ENCODE measurements at regions not wholly inside any gene's neighbourhood (a gene's known extent, or its start where the extent isn't known, plus 50 kb on each side); places are given as distances from the start of the nearest gene placed in this dataset.

GRCh38 chr6:56347526-56347925 is 100.1 kb upstream of the COL21A1 start:
- DNase-seq (ENCODE audit: low read depth in 2 of 2) = no peak

- DNase-seq (ENCODE audit: low read depth in 2 of 2) = no peak
Observed at GRCh38 chr6:56346958-56347357, 99.6 kb upstream of the COL21A1 start.

DNA sequence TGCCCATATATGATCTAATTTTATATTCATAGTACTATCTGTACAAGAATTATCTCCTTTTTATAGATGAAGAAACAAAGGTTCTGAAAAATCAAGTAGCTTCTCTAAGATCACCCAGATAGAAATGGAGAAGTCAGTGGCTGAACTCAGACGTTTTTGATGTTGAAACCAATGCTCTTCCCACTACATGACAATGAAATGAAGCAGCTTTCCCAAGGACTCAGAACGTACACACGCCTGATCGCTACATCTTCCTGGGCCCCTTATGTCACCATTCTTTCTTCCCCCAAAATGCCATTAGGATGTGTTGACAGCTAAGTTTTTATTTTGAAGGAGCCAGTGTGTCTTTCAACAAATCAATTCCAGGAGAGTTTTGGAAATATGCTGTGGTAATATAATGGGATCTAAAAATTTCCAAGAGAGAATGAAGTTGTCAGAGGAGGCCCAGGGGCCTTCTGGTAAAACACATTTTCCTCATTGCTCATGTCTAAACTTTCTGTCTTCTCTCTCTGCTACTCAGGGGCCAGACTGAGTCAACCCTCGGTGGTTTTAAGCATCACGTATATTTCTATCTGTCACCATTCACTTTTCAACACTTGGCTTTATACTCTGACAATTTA is 98.1 kb upstream of the COL21A1 start:
- DNase-seq (ENCODE audit: low read depth in 2 of 2) = no peak

GRCh38 chr6:56343295-56343694 is 95.9 kb upstream of the COL21A1 start:
- no peak for DNase-seq (ENCODE audit: low read depth in 2 of 2)

- no peak for DNase-seq (ENCODE audit: low read depth in 2 of 2)
Observed at GRCh38 chr6:56339524-56339923, 92.1 kb upstream of the COL21A1 start.

- peak; percentile 53 to 72 for DNase-seq (ENCODE audit: low read depth in 2 of 2)
Observed at GRCh38 chr6:56335726-56336125, 88.3 kb upstream of the COL21A1 start.

- peak; percentile 47 to 76 for DNase-seq (ENCODE audit: low read depth in 2 of 2)
Observed at GRCh38 chr6:56334937-56335336, 87.6 kb upstream of the COL21A1 start.

DNA sequence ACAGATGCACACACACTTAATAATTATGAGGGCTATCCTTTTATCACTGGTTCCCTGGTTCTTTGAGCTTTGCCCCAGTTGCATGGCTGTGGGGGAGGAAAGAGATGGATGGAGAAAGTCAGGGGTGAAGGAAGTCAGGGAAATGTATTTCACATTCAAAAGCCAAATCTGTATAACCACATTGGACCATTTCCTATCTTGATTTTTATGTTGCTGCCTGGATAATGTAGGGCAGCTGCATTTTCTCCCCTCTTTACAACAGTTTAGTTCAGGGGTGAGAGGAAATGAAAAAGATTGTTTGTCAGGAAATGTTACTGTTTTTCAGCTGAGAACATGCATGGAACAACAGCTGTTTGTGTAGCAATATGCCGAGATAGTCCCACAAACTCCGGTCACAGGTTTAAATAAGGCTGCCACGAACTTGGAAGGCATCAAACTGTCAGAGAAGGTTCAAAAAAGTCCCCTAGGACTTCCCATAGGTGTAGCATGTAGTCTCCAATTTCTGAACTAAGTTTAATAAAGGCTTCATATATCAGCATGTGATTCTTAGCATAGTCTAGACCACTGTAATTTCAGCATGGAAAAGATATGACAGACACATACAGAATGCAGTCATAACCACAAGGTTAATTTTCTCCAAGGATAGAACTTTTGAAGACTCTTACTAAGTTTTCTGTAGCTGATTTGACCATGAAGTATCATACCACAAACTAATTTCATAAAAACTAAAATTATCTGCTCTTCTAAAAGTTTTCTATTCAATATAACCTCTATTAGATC is 82.1 kb upstream of the COL21A1 start:
- DNase-seq (ENCODE audit: low read depth in 2 of 2) = peak; percentile 87 to 97

GRCh38 chr6:56328728-56329090 is 81.3 kb upstream of the COL21A1 start:
- DNase-seq (ENCODE audit: low read depth in 2 of 2) = no peak

- DNase-seq (ENCODE audit: low read depth in 2 of 2) = peak in 1 of 2 donors; percentile 86
Observed at GRCh38 chr6:56327946-56328727, 80.8 kb upstream of the COL21A1 start.

- no peak for DNase-seq (ENCODE audit: low read depth in 2 of 2)
Observed at GRCh38 chr6:56324396-56324795, 77.0 kb upstream of the COL21A1 start.

GRCh38 chr6:56318851-56319250 is 71.5 kb upstream of the COL21A1 start:
- DNase-seq (ENCODE audit: low read depth in 2 of 2) = no peak

DNA sequence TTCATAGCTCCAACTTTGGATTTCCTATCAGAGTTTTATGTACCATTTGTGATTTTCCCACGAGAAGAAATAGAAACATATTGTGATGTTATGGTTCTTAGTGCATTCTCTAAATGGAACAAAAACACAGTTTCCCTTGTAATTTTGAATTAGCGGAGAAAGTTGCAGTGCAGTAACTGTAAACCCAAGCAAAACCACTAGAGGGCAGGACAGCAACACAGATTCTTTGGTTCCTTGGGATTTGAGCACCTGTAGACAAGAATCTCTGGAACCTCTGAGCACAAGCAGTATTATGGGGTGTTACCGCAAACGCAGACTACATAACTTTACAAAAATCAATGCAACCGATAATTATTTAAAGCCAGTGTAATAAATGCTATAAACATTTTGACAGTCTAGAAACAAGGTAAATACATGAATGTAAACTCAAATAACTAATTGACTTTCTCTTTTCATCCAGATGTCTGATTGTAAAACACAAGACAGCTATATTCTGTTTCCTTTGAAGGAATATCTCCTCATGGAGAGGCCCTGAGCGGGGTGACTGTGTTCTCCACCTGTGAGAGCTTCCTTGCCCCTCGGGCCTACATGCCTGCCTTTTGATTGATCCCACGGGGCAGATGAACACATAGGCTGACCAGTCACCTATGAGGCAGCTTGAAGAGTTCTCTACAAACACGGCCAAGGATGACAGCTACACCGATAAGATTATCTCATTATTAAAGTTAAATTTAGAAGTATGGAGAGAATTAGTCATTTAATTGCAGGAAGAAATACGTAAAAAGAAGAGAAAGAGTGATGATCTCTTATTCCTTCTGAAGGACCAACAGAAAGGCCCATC is 67.5 kb upstream of the COL21A1 start:
- peak; percentile 62 to 73 for DNase-seq (ENCODE audit: low read depth in 2 of 2)

DNA sequence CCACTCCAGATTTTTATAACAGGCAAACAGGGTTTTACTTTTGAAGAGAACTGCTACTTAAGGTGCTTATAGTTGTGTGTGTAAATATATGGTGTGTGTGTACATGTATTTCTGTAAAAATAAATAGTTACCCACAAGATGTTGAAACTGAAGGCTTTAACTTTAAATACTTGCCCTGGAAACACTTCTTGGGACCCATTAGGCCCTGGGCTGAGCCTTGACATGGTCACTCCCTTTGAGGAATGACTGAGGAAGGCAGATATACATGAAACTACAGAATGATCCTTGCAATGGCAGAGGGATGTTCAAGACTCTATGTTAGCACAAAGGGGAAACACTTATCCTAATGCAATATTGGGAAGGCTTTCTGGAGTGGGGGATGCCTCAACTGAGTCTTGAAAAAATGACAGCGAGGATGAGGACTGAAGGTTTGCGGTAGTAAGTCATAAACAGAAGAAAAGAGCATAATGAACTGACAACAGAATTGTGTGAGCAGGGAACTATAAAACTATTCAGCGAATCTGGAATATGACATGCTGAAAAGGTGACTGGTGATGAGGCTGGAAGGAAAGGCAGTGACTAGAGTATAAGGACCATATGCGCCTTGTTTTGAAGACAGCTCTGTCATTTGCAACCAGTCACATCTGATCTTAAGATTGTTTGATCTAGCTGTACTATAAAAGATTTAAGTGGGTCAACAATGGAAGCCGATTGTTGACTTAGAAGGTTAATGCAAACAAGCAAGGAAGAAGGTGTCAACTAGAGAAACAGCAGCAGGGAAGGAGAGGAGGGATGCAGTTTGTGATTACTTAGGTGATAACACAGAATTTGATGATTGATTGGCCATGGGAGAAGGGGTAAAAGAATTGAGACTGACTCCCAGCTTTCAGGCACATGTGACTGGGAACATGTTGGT is 64.4 kb upstream of the COL21A1 start:
- no peak for DNase-seq (ENCODE audit: low read depth in 2 of 2)

DNA sequence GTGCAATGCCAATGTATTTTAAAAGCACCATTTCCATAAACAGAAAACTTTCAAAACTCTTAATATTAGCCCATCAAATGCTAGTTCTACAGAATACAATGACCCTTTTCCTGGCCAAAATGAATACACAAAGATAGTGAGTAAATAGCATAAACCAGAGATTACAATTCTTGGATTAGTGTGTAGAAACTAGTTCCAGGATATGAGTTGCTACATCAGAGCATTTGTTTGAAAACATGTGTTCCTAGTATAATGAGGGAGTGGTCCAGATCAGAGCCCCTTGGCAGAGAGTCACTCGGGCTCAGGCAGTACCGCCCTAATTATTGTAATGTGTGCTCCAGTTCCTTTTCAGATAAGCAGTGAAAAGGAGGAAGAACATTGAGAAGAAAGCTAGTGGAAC is 63.7 kb upstream of the COL21A1 start:
- DNase-seq (ENCODE audit: low read depth in 2 of 2) = no peak

GRCh38 chr6:56310241-56310640 is 62.9 kb upstream of the COL21A1 start:
- no peak for DNase-seq (ENCODE audit: low read depth in 2 of 2)

GRCh38 chr6:56299916-56300315 is 52.5 kb upstream of the COL21A1 start:
- DNase-seq (ENCODE audit: low read depth in 2 of 2) = peak; percentile 4 to 29

DNA sequence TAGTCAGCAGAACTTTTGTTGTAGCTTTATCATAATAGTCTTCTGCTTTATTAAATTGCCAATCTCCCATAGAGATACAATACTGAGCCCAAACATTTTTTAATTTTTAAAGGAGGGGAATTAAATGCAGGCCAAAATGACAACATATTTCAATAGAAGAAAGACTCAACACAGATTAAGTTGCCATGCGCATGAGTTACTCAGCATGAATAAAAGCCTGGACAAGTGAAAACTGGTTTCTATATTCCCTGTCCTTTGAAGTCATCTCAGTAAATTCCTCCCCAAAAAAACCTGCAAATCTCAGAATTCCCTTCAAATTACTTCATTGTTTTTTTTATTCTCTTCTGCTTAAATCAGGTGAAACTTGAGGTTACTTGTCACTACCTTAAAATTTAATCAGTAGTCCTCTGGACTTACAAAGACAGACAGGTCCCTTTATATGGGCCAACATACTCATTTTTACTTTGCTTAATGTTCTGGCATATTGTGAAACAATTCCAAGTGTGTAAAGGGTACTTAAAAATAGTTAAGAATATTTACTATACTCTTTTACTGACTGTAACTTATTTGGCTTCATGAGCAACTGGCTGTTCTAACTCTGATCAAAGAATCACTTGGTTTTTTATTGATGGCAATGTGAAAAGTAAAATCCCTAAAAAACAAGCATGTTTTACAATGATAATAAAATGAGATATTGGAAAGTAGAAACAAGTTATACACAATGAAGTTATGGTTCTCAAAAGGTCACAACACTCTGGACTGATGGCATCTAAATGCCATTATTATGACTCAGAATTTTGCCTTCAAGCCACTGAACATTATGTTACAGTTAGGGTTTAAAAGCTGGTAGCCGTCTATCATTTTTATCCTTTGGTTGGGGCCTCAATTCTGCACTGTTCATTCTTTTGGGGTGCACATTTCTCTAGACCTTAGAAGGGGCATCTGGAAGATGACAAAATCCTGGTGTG is 49.9 kb upstream of the COL21A1 start:
- peak in 1 of 2 donors; percentile 19 for DNase-seq (ENCODE audit: low read depth in 2 of 2)
